NCI-H510A treated with DMSO at 0.1 percent for 48 hours (cell line): ENCODE measurements at regions not wholly inside any gene's neighbourhood (a gene's known extent, or its start where the extent isn't known, plus 50 kb on each side); places are given as distances from the start of the nearest gene placed in this dataset.
A peak's percentile ranks its signal among the peaks of the same experiment; 100 is the strongest.

Experiments
- DNase-seq: peaks from one replicate; lab custom pipeline; 2025; lab: John Stamatoyannopoulos, UW

DNA sequence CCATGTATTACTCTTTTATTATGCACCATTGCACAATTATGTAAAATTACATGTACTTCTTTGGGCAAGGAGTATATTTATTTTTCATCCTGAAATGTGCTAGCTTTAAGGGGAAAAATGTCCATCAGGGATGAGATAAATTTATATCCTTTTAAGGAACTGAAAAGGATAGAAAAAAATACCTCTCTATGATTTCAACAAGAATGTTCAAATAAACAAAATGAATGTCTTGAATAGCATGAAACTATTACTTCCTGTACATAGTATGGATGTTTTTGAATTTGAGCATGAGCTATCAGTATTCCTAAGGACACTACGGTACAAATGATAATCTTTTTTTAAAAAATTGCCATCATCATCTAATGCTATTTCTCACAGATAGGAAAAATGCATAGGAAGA lies 1611.9 kb upstream of the ZEB2 start:
- no peak for DNase-seq

DNA sequence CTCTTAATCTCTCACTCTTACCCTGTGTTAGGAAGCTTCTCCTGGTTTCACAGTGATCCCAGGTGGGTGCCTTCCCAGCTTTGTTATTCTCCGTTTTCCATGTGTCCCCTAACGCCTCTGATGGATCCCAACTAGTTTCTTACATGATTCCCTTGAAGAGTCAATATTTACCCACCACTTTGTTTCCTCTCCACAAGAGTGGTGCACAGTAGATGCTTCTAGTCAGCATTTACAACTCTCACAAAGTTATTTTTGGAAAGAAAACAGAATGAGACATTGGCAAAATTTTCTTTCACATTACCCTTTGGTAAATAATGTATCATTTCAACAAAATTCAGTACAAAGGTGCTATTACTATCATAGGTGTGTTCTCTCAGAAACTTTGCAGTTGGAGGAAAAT lies 1611.1 kb upstream of the ZEB2 start:
- DNase-seq, result peak; percentile 40

GRCh38 chr2:146130290-146130689 lies 1610.4 kb upstream of the ZEB2 start:
- DNase-seq, result no peak

- no peak for DNase-seq
Measured at GRCh38 chr2:146129231-146129630, 1609.3 kb upstream of the ZEB2 start.

DNA sequence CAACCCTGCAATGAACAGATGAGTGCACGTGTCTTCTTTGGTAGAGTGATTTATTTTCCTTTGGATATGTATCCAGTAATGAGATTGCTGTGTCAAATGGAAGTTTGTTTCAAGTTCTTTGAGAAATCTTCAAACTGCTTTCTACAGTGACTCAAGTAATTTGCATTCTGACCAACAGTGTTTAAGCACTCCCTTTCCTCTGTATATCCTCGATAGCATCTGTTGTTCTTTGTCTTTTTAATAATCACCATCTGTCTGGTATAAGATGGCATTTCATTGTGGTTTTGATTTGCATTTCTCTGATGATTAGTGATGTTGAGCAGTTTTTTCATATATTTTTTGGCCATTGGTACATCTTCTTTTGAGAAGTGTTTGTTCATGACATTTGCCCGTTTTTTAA lies 1608.3 kb upstream of the ZEB2 start:
- DNase-seq, result no peak

GRCh38 chr2:146125551-146125950 lies 1605.6 kb upstream of the ZEB2 start:
- DNase-seq, result no peak

GRCh38 chr2:146124741-146125140 lies 1604.8 kb upstream of the ZEB2 start:
- DNase-seq, result no peak

GRCh38 chr2:146123714-146124113 lies 1603.8 kb upstream of the ZEB2 start:
- no peak for DNase-seq

DNA sequence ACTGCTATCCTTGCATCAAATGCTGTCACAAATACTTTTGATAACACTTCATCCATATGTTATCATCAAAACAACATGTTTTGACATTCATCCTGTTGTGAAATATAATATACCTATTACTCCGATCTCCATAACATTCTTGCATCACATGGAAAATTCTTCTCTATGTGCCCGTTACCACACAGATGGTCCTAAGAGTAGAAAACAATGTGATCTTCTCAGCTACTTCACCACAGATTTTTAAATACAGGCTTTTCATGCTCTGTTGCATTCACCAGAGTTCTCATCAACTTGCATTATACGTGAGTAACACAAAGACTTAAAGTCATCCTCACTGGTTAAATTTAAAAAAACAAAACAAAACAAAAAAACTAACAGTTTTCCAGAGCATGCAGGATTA lies 1603.3 kb upstream of the ZEB2 start:
- no peak for DNase-seq

DNA sequence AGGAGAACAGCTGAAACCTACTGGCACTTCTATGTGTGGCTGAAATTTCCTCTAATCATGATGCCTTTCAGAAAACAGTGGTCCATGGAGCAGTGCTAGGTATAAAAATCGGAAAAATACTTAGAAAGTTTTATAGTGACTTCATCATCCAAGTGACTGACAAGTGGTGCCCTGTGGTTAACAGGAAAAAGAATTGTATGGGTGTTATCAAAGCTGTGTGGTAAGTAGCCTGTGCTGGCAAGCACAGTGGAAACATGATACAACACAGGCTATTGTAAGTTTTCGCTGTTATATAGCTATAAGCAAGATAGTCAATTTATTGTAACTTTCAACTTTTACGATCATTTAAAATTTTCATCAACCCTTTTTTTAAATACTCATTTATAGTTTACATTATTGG lies 1599.7 kb upstream of the ZEB2 start:
- peak; percentile 39 for DNase-seq

DNA sequence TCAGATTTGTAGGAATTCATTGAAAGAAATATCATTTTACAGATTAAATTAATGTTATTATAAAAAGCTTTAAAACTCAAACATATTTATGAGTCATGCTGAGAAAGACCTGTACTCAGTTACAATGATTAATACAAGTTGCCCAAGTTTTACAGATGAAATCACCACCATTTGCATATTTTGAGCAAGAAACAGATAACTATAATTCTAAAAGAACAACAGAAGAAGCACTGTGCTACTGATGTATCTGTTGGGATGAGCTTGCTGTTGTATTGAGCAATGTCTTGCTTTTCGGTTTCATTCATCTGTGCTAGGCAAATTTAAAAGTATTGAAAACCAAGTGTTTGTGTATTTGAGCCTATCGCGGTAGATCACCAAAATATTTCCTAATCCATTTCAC lies 1589.1 kb upstream of the ZEB2 start:
- DNase-seq, result no peak

DNA sequence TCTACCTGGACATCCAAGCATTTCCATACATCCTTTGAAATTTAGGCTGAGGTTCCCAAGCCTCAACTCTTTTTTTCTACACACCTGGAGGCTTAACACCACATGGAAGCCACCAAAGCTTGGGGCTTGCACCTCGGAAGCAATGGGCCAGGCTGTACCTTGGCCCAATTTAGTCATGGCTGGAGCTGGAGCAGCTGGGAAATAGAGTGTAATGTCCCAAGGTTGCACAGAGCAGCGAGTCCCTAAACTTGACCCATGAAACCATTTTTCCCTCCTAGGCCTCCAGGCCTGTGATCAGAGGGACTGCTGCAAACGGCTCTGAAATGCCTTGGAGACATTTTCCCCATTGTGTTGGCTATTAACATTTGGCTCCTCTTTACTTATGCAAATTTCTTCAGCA lies 1574.3 kb upstream of the ZEB2 start:
- no peak for DNase-seq

- no peak for DNase-seq
Measured at GRCh38 chr2:146081459-146081858, 1561.5 kb upstream of the ZEB2 start.

DNA sequence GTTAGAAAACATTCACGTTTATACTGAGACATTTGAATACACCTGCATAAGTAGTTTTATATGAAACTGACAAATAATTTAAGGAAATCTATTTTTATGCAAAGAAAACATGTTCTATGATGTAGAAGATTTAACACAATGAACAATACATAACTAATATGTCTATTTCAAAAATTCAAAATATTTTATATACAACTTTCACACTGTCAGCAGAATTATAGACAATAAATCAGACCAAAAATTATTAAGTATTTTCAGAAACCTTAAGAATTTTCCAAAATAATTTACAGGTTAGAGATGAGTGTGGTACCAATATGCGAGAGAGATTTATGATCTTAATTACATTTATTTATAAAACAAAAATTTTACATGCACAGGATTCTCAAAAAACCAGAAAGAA lies 1561.0 kb upstream of the ZEB2 start:
- DNase-seq, result no peak

GRCh38 chr2:146079216-146079615 lies 1559.3 kb upstream of the ZEB2 start:
- DNase-seq, result no peak

DNA sequence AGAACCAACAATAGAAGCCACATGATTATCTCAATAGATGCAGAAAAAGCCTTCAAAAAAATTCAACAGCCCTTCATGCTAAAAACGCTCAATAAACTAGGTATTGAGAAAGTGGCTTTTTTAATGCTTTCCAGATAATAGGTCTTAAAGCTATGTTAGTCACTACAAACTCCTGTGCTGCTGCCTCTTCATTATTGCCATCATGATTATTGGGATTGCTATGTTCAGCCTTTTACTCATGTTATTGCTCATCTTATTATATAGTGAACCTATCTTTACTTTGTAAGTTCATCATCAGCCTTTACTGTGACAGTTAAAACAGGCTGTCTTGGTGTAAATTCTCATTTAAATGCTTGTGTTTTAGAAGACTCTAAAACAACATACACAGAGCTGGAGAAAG lies 1557.2 kb upstream of the ZEB2 start:
- DNase-seq, result no peak

GRCh38 chr2:146068051-146068450 lies 1548.1 kb upstream of the ZEB2 start:
- DNase-seq, result no peak

DNA sequence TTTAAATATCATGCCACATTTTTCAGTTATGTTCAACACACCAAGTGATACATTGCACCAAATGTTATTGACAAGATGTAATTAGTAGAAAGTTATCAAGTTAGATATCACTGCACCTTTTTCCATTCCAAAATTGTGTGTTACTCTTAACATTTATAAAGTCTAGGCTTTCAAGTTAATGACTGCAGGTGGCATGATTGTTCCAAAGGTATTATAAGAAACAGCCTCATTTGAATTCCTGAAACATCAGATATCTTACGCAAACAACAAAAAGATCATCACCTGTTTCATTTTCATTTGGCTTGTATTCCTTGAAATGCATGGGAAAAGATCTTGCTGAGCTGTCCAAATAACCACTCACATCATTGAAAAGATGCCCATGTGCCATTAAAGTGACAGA lies 1528.2 kb upstream of the ZEB2 start:
- no peak for DNase-seq

DNA sequence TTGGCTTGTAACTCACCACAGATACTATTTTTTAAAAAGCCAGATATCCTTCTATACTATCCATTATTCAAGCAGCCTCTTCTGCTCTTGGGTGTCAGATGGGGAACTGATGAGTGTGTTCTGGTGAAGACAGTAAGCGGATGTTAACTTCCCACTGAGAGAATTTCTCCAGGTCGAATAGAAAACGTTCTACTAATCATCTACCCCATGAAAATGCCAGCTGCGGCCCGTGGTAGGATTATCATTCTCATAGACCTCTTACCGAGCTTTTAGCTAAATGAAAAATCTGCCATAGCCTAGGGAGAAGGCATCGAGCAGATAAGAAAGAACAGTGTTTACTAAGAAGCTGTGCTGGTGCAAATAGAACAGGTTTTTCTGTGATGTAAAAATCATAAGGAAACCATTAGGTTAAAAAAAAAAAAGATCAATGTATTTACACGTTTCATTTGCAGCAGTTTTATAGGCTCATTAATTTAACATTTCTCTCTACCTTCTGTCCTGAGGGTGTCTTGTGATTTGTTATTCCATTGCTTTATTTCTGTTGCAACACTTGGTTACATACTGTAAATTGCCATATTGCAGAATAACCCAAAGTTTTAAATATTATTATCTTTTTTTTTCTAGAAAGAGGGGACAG lies 1521.5 kb upstream of the ZEB2 start:
- DNase-seq, result no peak

- DNase-seq, result no peak
Measured at GRCh38 chr2:146040051-146040450, 1520.1 kb upstream of the ZEB2 start.

- DNase-seq, result no peak
Measured at GRCh38 chr2:146038014-146038413, 1518.1 kb upstream of the ZEB2 start.

DNA sequence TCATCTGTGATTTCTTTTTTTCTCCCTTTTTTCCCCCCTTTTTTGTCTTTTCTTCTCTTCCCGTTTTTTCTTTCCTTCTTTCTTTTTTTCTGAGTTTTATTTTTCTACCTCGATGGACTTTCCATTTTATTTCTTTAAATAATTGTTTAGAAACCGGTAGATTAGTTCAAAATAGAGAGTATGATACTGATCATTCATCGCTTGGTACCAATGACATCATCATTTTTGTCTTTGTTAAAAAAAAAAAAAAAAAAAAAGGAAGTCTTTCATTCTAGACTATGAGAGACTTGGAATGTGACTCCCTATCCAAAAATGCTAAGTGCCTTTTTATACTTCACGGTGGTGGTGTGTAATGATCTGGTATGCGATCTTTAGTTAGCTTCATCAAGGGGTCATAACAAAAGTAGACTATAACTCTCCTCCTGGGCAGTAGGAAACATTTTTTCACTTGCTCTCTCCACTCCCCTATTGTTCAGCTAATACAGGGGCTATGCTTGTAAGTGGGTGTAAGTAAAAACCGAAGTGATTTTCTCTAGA lies 1517.5 kb upstream of the ZEB2 start:
- no peak for DNase-seq

GRCh38 chr2:146031158-146031557 lies 1511.2 kb upstream of the ZEB2 start:
- DNase-seq, result no peak

- DNase-seq, result no peak
Measured at GRCh38 chr2:146027156-146027555, 1507.2 kb upstream of the ZEB2 start.
